ENCODE measurements at regions not wholly inside any gene's neighbourhood (a gene's known extent, or its start where the extent isn't known, plus 50 kb on each side); places are given as distances from the start of the nearest gene placed in this dataset.

GRCh38 chr16:9185381-9185780, 93.9 kb downstream of the HAPSTR1 start:
- DNase-seq (ENCODE audit: extremely low read depth, low read depth): no peak

- no peak for DNase-seq (ENCODE audit: extremely low read depth, low read depth)
Measured at GRCh38 chr16:9186061-9186460, 94.6 kb downstream of the HAPSTR1 start.

- DNase-seq (ENCODE audit: extremely low read depth, low read depth): no peak
Measured at GRCh38 chr16:9188721-9189120, 97.3 kb downstream of the HAPSTR1 start.

- DNase-seq (ENCODE audit: extremely low read depth, low read depth): no peak
Measured at GRCh38 chr16:9191274-9191850, 99.9 kb downstream of the HAPSTR1 start.

GRCh38 chr16:9192746-9193145, 101.3 kb downstream of the HAPSTR1 start:
- no peak for DNase-seq (ENCODE audit: extremely low read depth, low read depth)

- DNase-seq (ENCODE audit: extremely low read depth, low read depth): no peak
Measured at GRCh38 chr16:9195287-9195686, 103.8 kb downstream of the HAPSTR1 start.

- DNase-seq (ENCODE audit: extremely low read depth, low read depth): no peak
Measured at GRCh38 chr16:9197957-9198661, 106.7 kb downstream of the HAPSTR1 start.

- DNase-seq (ENCODE audit: extremely low read depth, low read depth): no peak
Measured at GRCh38 chr16:9199311-9199710, 107.9 kb downstream of the HAPSTR1 start.

GRCh38 chr16:9199751-9200150, 108.3 kb downstream of the HAPSTR1 start:
- DNase-seq (ENCODE audit: extremely low read depth, low read depth): no peak

- no peak for DNase-seq (ENCODE audit: extremely low read depth, low read depth)
Measured at GRCh38 chr16:9203956-9204355, 112.5 kb downstream of the HAPSTR1 start.

- no peak for DNase-seq (ENCODE audit: extremely low read depth, low read depth)
Measured at GRCh38 chr16:9205661-9206060, 114.2 kb downstream of the HAPSTR1 start.

GRCh38 chr16:9206156-9206555, 114.7 kb downstream of the HAPSTR1 start:
- no peak for DNase-seq (ENCODE audit: extremely low read depth, low read depth)

- DNase-seq (ENCODE audit: extremely low read depth, low read depth): no peak
Measured at GRCh38 chr16:9212621-9213020, 121.2 kb downstream of the HAPSTR1 start.

GRCh38 chr16:9219813-9220212, 128.4 kb downstream of the HAPSTR1 start:
- DNase-seq (ENCODE audit: extremely low read depth, low read depth): no peak

GRCh38 chr16:9225527-9226316, 134.3 kb downstream of the HAPSTR1 start:
- peak; percentile 16 for DNase-seq (ENCODE audit: extremely low read depth, low read depth)

- no peak for DNase-seq (ENCODE audit: extremely low read depth, low read depth)
Measured at GRCh38 chr16:9226924-9227323, 135.5 kb downstream of the HAPSTR1 start.

GRCh38 chr16:9231039-9231438, 139.6 kb downstream of the HAPSTR1 start:
- DNase-seq (ENCODE audit: extremely low read depth, low read depth): no peak

GRCh38 chr16:9232102-9232770, 140.8 kb downstream of the HAPSTR1 start:
- no peak for DNase-seq (ENCODE audit: extremely low read depth, low read depth)

GRCh38 chr16:9235867-9236266, 144.4 kb downstream of the HAPSTR1 start:
- no peak for DNase-seq (ENCODE audit: extremely low read depth, low read depth)

- DNase-seq (ENCODE audit: extremely low read depth, low read depth): no peak
Measured at GRCh38 chr16:9236319-9236718, 144.9 kb downstream of the HAPSTR1 start.

GRCh38 chr16:9238346-9238745, 146.9 kb downstream of the HAPSTR1 start:
- DNase-seq (ENCODE audit: extremely low read depth, low read depth): no peak

All from NCI-H460 (cell line).